GM12878 (cell line): ENCODE measurements at regions not wholly inside any gene's neighbourhood (a gene's known extent, or its start where the extent isn't known, plus 50 kb on each side); places are given as distances from the start of the nearest gene placed in this dataset.
A peak's percentile ranks its signal among the peaks of the same experiment; 100 is the strongest.

Experiments used
- ATAC-seq: fragments of 200-7000 bp; cut with Tn5 transposase; 3 replicates; pipeline ENCODE4 v1.9.1; 2020; ENCODE audit warnings: mild to moderate bottlenecking, moderate library complexity
- BruUV-seq: library from RNA; stranded (reverse); fragments of 400-500 nt; replicated peaks from 2 replicates; lab custom pipeline; 2021; lab: Mats Ljungman, UMichigan
- CTCF ChIA-PET: fragments of 300-600 bp; sonication (Branson Sonifier 250); formaldehyde crosslinking; extraction: SDS; loops from one replicate; lab custom pipeline; 2021; ENCODE audit warnings: inconsistent platforms; lab: Yijun Ruan, JAX
- POLR2A ChIA-PET: fragments of 350-600 bp; formaldehyde crosslinking; extraction: SDS; loops from one replicate; lab custom pipeline; 2021; ENCODE audit warnings: inconsistent platforms; lab: Charles Lee
- RAD21 ChIA-PET: fragments of 300-600 bp; sonication (Branson Sonifier 250); formaldehyde crosslinking; loops from one replicate; lab custom pipeline; 2023; ENCODE audit warnings: antibody characterized with exemption; ENCODE audit not compliant: unreplicated experiment; lab: Charles Lee
- SMC1A ChIA-PET: fragments of 300-600 bp; sonication (Branson Sonifier 250); formaldehyde crosslinking; loops from one replicate; lab custom pipeline; 2023; ENCODE audit not compliant: unreplicated experiment, uncharacterized antibody; lab: Charles Lee
- DNase-seq: peaks from one replicate; pipeline ENCODE4 v3.0.0-alpha.2; 2011; ENCODE audit warnings: low read depth, low spot score
- FAIRE-seq: peaks from 3 replicates; lab custom pipeline; 2011; peaks lifted over from hg19 to GRCh38; lab: Jason Lieb, UNC
- H2AFZ ChIP-seq: 2 replicates; pipeline ENCODE4 v1.6.0; 2011; ENCODE audit warnings: low read depth, low read length, control low read depth; ENCODE audit not compliant: control insufficient read depth
- H3K27ac ChIP-seq: 2 replicates; pipeline ENCODE4 v1.5.1; 2011; ENCODE audit warnings: control low read depth; ENCODE audit not compliant: control insufficient read depth, insufficient read depth
- H3K27me3 ChIP-seq, 2 experiments: replicated peaks in 1 of 2; 2 replicates each; pipeline versions ENCODE4 v1.6.0 to v1.6.1; 2011; ENCODE audit warnings: low read length in 1 of 2; ENCODE audit not compliant: control insufficient read depth in 2 of 2, insufficient read depth in 2 of 2
- H3K36me3 ChIP-seq, 2 experiments: 2 replicates each; pipeline ENCODE4 v1.5.1; 2011; ENCODE audit warnings: low read length in 1 of 2; ENCODE audit not compliant: control insufficient read depth in 2 of 2, insufficient read depth in 2 of 2
- H3K4me1 ChIP-seq: 2 replicates; pipeline ENCODE4 v1.6.1; 2011; ENCODE audit warnings: mild to moderate bottlenecking, low read length, moderate library complexity, mixed read lengths; ENCODE audit not compliant: control insufficient read depth, insufficient read depth
- H3K4me2 ChIP-seq: 2 replicates; pipeline ENCODE4 v1.6.0; 2011; ENCODE audit warnings: control low read depth; ENCODE audit not compliant: control insufficient read depth, insufficient read depth
- H3K4me3 ChIP-seq: fragments of 200-600 bp; sonication (generic); 2 replicates; pipeline ENCODE4 v1.5.1; 2016
- H3K79me2 ChIP-seq: 2 replicates; pipeline ENCODE4 v1.6.0; 2011; ENCODE audit warnings: low read length; ENCODE audit not compliant: control insufficient read depth, insufficient read depth
- H3K9ac ChIP-seq: 2 replicates; pipeline ENCODE4 v1.8.0; 2011; ENCODE audit warnings: low read length, control low read depth, mixed read lengths; ENCODE audit not compliant: control insufficient read depth, insufficient read depth
- H3K9me3 ChIP-seq: replicated peaks from 3 replicates; pipeline ENCODE4 v1.5.1; 2011; ENCODE audit warnings: mild to moderate bottlenecking, low read length; ENCODE audit not compliant: control insufficient read depth, insufficient read depth
- H4K20me1 ChIP-seq: 2 replicates; pipeline ENCODE4 v1.6.0; 2011; ENCODE audit not compliant: control insufficient read depth, insufficient read depth
- CREM ChIP-seq: IDR thresholded peaks from 2 replicates; pipeline ENCODE4 v1.6.1; 2014; ENCODE audit warnings: antibody characterized with exemption, low read depth
- NFIC ChIP-seq: IDR thresholded peaks from 2 replicates; pipeline ENCODE4 v1.6.1; 2012; ENCODE audit warnings: low read depth, mild to moderate bottlenecking, inconsistent platforms, low read length, moderate library complexity
- NFXL1 ChIP-seq: fragments of 450-650 bp; IDR thresholded peaks from 2 replicates; pipeline ENCODE4 v1.6.1; 2017; ENCODE audit warnings: antibody characterized with exemption, mild to moderate bottlenecking, borderline replicate concordance
- WGBS: methylation state at CpG from one replicate; pipeline ENCODE4 v1.1.6; 2016; ENCODE audit warnings: low lambda C conversion rate; ENCODE audit not compliant: insufficient replicate concordance, insufficient coverage; ENCODE audit errors: missing lambda C conversion rate; 5-methylcytosine and 5-hydroxymethylcytosine counted together
- in situ Hi-C: fragments of 300-500 bp; cut with MboI; formaldehyde crosslinking; loops from 9 replicates; pipeline ENCODE4 v1.14.3; 2018; ENCODE audit warnings: mixed read lengths
- intact Hi-C: fragments of 100-400 bp; cut with micrococcal nuclease; formaldehyde crosslinking; loops from one replicate; pipeline ENCODE4 v1.14.2; 2022; ENCODE audit not compliant: unreplicated experiment
- TF ChIP-seq, protein P1 (sequence below): fragments of 450-650 bp; IDR thresholded peaks from 2 replicates; pipeline ENCODE4 v1.6.1; 2016; ENCODE audit warnings: mild to moderate bottlenecking

DNA sequence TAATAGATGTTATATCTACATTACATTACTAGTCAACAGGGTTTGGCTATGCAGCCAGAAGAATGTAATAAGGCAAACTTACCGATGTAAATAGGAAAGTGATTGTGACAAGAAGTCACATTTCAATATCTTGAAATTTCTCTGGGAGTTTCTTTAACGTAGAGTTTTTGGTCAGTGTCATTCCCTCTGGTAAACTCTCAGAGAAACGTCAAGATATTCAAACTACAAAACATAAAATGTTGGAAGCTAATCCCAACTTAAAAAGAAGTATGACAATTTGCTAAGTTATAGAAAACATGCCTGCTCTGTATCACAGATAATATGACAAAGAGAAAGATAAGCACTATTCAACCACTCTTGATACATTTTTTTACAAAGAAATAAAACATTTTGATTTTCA is 111.2 kb upstream of the PRICKLE2 start:
- intact Hi-C loops = no loop called here
- no peak for DNase-seq
- Histone ChIP-seq H3K4me2 (no peak overlapping the region), H3K9me3 (no peaks in the 10 kb centered on the region), H3K9ac (no peak overlapping the region), H3K4me1 (no peaks in the 10 kb centered on the region), H3K36me3 (no peaks in the 10 kb centered on the region), H3K27me3 (no peaks in the 10 kb centered on the region), H2AFZ (no peak overlapping the region), H3K79me2 (no peaks in the 10 kb centered on the region), H3K4me3 (no peak overlapping the region), H3K27ac (no peak overlapping the region), H4K20me1 (no peaks in the 10 kb centered on the region)
- ChIA-PET RAD21 (no interaction called here), CTCF (interaction anchor here (0.9 to 1.6 kb wide), 2 partner anchors 27 to 76 kb away, joined by 3 to 4 read pairs; no protein-coding TSS in a partner anchor), POLR2A (no interaction called here), SMC1A (interaction anchor here (0.5 to 1.5 kb wide), 4 partner anchors 9 to 101 kb away, joined by 3 to 4 read pairs (median 4); no protein-coding TSS in a partner anchor)
- in situ Hi-C loops = no loop called here
- TF ChIP-seq, protein P1, sequence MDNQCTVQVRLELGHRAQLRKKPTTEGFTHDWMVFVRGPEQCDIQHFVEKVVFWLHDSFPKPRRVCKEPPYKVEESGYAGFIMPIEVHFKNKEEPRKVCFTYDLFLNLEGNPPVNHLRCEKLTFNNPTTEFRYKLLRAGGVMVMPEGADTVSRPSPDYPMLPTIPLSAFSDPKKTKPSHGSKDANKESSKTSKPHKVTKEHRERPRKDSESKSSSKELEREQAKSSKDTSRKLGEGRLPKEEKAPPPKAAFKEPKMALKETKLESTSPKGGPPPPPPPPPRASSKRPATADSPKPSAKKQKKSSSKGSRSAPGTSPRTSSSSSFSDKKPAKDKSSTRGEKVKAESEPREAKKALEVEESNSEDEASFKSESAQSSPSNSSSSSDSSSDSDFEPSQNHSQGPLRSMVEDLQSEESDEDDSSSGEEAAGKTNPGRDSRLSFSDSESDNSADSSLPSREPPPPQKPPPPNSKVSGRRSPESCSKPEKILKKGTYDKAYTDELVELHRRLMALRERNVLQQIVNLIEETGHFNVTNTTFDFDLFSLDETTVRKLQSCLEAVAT = no peak
- peak; percentile 62; the same call in 1 of the 2 replicates for TF ChIP-seq NFXL1
- no TSS peak for BruUV-seq
- no peak for ATAC-seq
- WGBS = 29% methylated on average over 3 of the region's 3 CpGs
- no peak for FAIRE-seq

DNA sequence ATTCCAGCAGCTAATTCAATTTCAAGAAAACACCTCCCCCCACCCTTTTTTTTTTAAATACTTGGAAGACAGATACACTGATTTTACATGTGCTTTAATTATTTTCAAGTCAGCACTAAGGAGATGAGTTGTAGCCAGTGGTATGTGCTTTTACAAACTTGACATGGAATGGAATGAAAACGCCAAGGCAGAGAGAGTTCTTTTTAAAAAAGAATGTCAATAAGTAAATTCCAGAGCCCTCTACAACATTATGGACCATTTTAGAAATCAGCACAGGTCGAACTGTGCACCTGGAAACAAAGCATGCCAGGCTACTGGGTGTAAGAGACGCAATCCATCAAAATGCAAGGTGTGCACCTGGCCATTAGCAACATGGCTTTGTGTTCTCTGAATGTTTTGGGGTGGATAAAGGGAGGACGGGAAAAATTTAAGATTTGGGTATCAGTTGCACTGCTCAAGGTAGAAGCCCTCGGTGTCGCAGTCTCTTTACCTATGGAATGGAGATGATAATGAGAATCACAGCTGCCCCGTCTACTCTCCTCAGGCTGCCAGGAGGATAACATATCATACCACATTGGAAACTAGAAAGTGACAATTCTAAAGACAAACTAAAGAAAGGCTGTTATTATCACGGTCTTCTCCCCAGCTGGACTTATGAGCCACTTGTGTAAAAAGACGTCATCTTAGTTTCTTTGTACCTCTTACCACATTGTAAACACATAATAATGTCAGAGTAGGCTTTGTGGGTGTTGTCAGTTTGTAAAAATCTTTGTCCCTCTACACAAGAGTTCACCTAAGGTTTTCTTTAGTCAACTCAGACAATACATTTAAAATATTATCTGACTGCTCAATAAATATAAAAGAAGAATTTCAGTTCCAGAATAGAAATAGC is 107.4 kb upstream of the PRICKLE2 start:
- Histone ChIP-seq H3K27ac (no peak overlapping the region), H3K9me3 (no peaks in the 10 kb centered on the region), H3K4me2 (no peak overlapping the region), H3K79me2 (no peaks in the 10 kb centered on the region), H3K9ac (no peak overlapping the region), H3K36me3 (no peaks in the 10 kb centered on the region), H3K27me3 (no peaks in the 10 kb centered on the region), H3K4me1 (no peaks in the 10 kb centered on the region), H2AFZ (no peak overlapping the region), H3K4me3 (no peak overlapping the region), H4K20me1 (no peaks in the 10 kb centered on the region)
- WGBS = 27% methylated on average over 9 of the region's 9 CpGs
- in situ Hi-C loops (no loop called here), intact Hi-C loops (no loop called here)
- CTCF ChIA-PET = interaction anchor here (1.0 to 1.2 kb wide), 2 partner anchors 25 to 107 kb away, joined by 3 to 4 read pairs; no protein-coding TSS in a partner anchor
- ATAC-seq (no peak), DNase-seq (no peak), FAIRE-seq (no peak)
- RAD21 ChIA-PET = interaction anchor here (2.5 kb wide), 1 partner anchor 11 kb away, joined by 8 read pairs; no protein-coding TSS in a partner anchor
- SMC1A ChIA-PET = interaction anchor here (0.8 to 2.6 kb wide), 7 partner anchors 8 to 87 kb away, joined by 3 to 12 read pairs (median 5); no protein-coding TSS in a partner anchor
- POLR2A ChIA-PET = interaction anchor here (1.3 kb wide), 1 partner anchor 28 kb away, joined by 3 read pairs; no protein-coding TSS in a partner anchor
- no TSS peak for BruUV-seq
- 0 out of 2 replicates have a peak, but pooled peaks have one; percentile 8 for TF ChIP-seq NFXL1
- TF ChIP-seq NFIC = no peak
- no peak for TF ChIP-seq CREM
